Right lobe of liver (tissue), 6 donors: ENCODE measurements at regions not wholly inside any gene's neighbourhood (a gene's known extent, or its start where the extent isn't known, plus 50 kb on each side); places are given as distances from the start of the nearest gene placed in this dataset.

Experiments used
- ATAC-seq, 4 donors: fragments of 200-7000 bp; cut with Tn5 transposase; one replicate each; pipeline ENCODE4 v1.9.1; 2020; ENCODE audit warnings: mild to moderate bottlenecking in 4 of 4, moderate library complexity in 4 of 4
- DNase-seq, 3 donors: peaks; one replicate each; pipeline ENCODE4 v3.0.0-alpha.2; 2020
- H3K27ac ChIP-seq, 3 donors: fragments of 200-600 bp; one replicate each; pipeline ENCODE4 v1.8.0; 2022
- H3K27me3 ChIP-seq, 2 donors: fragments of 200-600 bp; one replicate each; pipeline ENCODE4 v1.8.0; 2022
- H3K36me3 ChIP-seq, 4 donors: fragments of 200-600 bp; sonication (generic) in 1 of 4; one replicate each; pipeline versions ENCODE4 v1.5.1 to v1.8.0; 2017 to 2022; ENCODE audit warnings: control low read depth in 1 of 4
- H3K4me1 ChIP-seq, 4 donors: fragments of 200-600 bp; sonication (generic) in 1 of 4; one replicate each; pipeline versions ENCODE4 v1.5.1 to v1.8.0; 2017 to 2022; ENCODE audit warnings: control low read depth in 1 of 4
- H3K4me3 ChIP-seq, 3 donors: fragments of 200-600 bp; one replicate each; pipeline ENCODE4 v1.8.0; 2022
- H3K9me3 ChIP-seq, 4 donors: fragments of 200-600 bp; sonication (generic) in 1 of 4; one replicate each; pipeline versions ENCODE4 v1.5.1 to v1.8.0; 2017 to 2022; ENCODE audit warnings: control low read depth in 1 of 4
- POLR2A ChIP-seq: fragments of 450-650 bp; IDR thresholded peaks from one replicate; pipeline ENCODE4 v1.6.1; 2017; ENCODE audit warnings: antibody characterized with exemption, mild to moderate bottlenecking
- WGBS: methylation state at CpG from one replicate; pipeline ENCODE4 v1.1.6; 2018; ENCODE audit warnings: low coverage, low lambda C conversion rate; ENCODE audit not compliant: insufficient coverage; ENCODE audit errors: missing lambda C conversion rate; 5-methylcytosine and 5-hydroxymethylcytosine counted together
- intact Hi-C, 2 donors: fragments of 100-400 bp; cut with DNase I; formaldehyde crosslinking; loops; one replicate each; pipeline versions ENCODE4 v1.11.2 to v1.14.1; 2022
- TF ChIP-seq, protein P1 (sequence below), 4 donors: fragments of 200-600 bp in 3 of 4; fragments of 450-650 bp in 1 of 4; IDR thresholded peaks; one replicate each; pipeline versions ENCODE4 v1.5.1 to v1.8.0; 2016 to 2022; ENCODE audit warnings: antibody characterized with exemption in 4 of 4, mild to moderate bottlenecking in 2 of 4
- donor health status: DM: no; HTN: yes; CAD: no.
- donor health status: DM: no; HTN: no; CAD: no.
- donor health status: DM: no; HTN: no; CAD: no.
- donor health status: DM: no; HTN: yes; CAD: no.
- donor health status: DM: no; HTN: yes; CAD: no.

- no peak for TF ChIP-seq POLR2A
- TF ChIP-seq, protein P1, sequence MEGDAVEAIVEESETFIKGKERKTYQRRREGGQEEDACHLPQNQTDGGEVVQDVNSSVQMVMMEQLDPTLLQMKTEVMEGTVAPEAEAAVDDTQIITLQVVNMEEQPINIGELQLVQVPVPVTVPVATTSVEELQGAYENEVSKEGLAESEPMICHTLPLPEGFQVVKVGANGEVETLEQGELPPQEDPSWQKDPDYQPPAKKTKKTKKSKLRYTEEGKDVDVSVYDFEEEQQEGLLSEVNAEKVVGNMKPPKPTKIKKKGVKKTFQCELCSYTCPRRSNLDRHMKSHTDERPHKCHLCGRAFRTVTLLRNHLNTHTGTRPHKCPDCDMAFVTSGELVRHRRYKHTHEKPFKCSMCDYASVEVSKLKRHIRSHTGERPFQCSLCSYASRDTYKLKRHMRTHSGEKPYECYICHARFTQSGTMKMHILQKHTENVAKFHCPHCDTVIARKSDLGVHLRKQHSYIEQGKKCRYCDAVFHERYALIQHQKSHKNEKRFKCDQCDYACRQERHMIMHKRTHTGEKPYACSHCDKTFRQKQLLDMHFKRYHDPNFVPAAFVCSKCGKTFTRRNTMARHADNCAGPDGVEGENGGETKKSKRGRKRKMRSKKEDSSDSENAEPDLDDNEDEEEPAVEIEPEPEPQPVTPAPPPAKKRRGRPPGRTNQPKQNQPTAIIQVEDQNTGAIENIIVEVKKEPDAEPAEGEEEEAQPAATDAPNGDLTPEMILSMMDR (IDR thresholded peaks at IDR 0.05): no peak
- intact Hi-C loops: no loop called here
- Histone ChIP-seq H3K27me3 (no peaks in the 10 kb centered on the region), H3K27ac (no peak overlapping the region), H3K4me1 (no peaks in the 10 kb centered on the region), H3K4me3 (no peak overlapping the region), H3K36me3 (no peaks in the 10 kb centered on the region), H3K9me3 (no peaks in the 10 kb centered on the region)
- DNase-seq (no peak), ATAC-seq (no peak)
- 72% methylated on average over 3 of the region's 4 CpGs for WGBS
These were observed 55.3 kb upstream of the CSF3R start for GRCh38 chr1:36537991-36538390.

GRCh38 chr1:36537190-36537768 lies 54.6 kb upstream of the CSF3R start:
- no peaks in the 10 kb centered on the region for H3K27me3 ChIP-seq
- no peaks in the 10 kb centered on the region for H3K9me3 ChIP-seq
- no peaks in the 10 kb centered on the region for H3K4me1 ChIP-seq
- no peak for ATAC-seq
- no peaks in the 10 kb centered on the region for H3K36me3 ChIP-seq
- no peak for TF ChIP-seq POLR2A
- TF ChIP-seq, protein P1 (IDR thresholded peaks at IDR 0.05): no peak
- no peak for DNase-seq
- intact Hi-C loops: no loop called here
- no peak overlapping the region for H3K27ac ChIP-seq
- H3K4me3 ChIP-seq: no peak overlapping the region
- WGBS: 52% methylated on average over 2 of the region's 2 CpGs

DNA sequence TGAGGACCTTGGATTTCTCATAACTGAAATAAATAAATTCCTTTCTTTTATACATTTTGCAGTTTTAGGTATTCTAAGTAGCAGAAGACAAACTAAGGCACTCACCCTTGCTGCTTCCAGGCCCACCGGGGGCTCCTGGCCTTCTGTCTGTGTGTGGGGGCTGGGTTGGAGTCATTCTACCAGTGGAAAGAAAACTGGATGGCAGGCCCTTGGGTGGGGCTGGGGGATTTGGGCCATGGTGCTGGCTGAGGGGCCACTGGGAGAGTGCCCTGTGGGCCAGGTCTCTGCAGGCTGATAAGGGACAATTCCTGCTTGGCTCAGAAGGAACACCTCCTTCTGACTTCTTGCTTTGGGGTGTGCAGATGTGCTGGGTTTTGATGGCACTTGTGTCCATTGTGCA lies 54.0 kb upstream of the CSF3R start:
- Histone ChIP-seq H3K36me3 (no peaks in the 10 kb centered on the region), H3K4me3 (no peak overlapping the region), H3K9me3 (no peaks in the 10 kb centered on the region), H3K27ac (no peak overlapping the region), H3K4me1 (no peaks in the 10 kb centered on the region), H3K27me3 (no peaks in the 10 kb centered on the region)
- DNase-seq: peak in 1 of 3 donors; percentile 19
- ATAC-seq: no peak
- no peak for TF ChIP-seq POLR2A
- TF ChIP-seq, protein P1 (IDR thresholded peaks at IDR 0.05): no peak
- 17% methylated on average over 1 of the region's 1 CpG for WGBS
- intact Hi-C loops: no loop called here

DNA sequence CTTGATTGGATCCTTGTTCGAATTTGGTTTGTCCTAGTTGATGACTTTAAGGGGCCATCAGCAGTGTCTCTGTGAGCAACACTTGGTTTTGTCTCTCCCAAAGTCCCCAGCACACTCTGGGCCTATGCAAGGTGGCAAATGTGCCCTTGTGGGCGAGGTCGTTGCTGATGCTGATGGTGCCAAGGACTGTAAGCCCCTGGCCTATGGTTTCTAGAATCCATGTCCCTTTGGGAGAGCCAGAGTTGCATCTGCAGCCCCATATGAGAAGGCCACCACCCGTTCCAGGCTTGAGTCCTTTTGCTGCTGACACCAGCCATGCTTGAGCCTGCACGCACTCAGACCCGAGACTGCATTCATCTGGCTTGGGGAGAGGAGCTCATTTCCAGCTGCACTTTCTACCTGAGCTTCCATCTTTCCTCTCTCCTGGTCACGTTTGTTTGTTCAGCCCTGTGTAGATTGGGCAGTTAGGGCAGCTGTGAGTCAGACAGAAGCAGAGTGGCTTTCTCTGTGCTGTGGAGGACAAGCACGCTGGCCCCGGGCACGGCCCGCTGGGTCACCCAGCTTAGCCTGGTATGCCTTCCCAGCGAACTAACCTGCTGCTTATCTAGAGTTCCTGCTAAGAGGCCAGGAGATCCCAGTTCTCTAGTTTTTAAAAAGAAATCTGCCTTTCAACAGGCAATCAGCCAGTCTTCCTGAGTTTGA lies 52.1 kb upstream of the CSF3R start:
- Histone ChIP-seq H3K4me1 (no peaks in the 10 kb centered on the region), H3K27me3 (no peaks in the 10 kb centered on the region), H3K36me3 (no peaks in the 10 kb centered on the region), H3K9me3 (no peaks in the 10 kb centered on the region), H3K4me3 (no peak overlapping the region), H3K27ac (no peak overlapping the region)
- DNase-seq (peak in 1 of 3 donors; percentile 20), ATAC-seq (no peak)
- intact Hi-C loops: no loop called here
- 40% methylated on average over 6 of the region's 12 CpGs for WGBS
- TF ChIP-seq POLR2A: no peak
- TF ChIP-seq, protein P1 (IDR thresholded peaks at IDR 0.05): no peak
